HepG2 (cell line): ENCODE measurements at regions not wholly inside any gene's neighbourhood (a gene's known extent, or its start where the extent isn't known, plus 50 kb on each side); places are given as distances from the start of the nearest gene placed in this dataset.

Experiments
- ATAC-seq: fragments of 200-7000 bp; cut with Tn5 transposase; 3 replicates; pipeline ENCODE4 v1.9.1; 2020; ENCODE audit warnings: mild to moderate bottlenecking, moderate library complexity
- BruUV-seq: library from RNA; stranded (reverse); fragments of 400-500 nt; replicated peaks from 2 replicates; lab custom pipeline; 2021; lab: Mats Ljungman, UMichigan
- CTCF ChIA-PET: fragments of 300-600 bp; formaldehyde crosslinking; extraction: SDS; loops from one replicate; lab custom pipeline; 2021; ENCODE audit warnings: low total read pairs, inconsistent platforms, low intra/inter-chr PET ratio; lab: Yijun Ruan, JAX
- POLR2A ChIA-PET: fragments of 350-600 bp; sonication (Branson Sonifier 250); formaldehyde crosslinking; loops from one replicate; lab custom pipeline; 2020; ENCODE audit warnings: antibody characterized with exemption, inconsistent platforms; lab: Yijun Ruan, JAX
- DNase-seq: peaks from one replicate; pipeline ENCODE4 v3.0.0-alpha.2; 2015; ENCODE audit warnings: low spot score
- FAIRE-seq: peaks from 3 replicates; lab custom pipeline; 2011; peaks lifted over from hg19 to GRCh38; lab: Jason Lieb, UNC
- H2AFZ ChIP-seq: one replicate; pipeline ENCODE4 v1.6.1; 2011; ENCODE audit warnings: low read length, inconsistent platforms
- H3K27ac ChIP-seq: fragments of 300-600 bp; 3 replicates; pipeline ENCODE4 v1.8.0; 2011; ENCODE audit warnings: mixed run types, mild to moderate bottlenecking, mixed read lengths, low read length, inconsistent platforms; ENCODE audit not compliant: insufficient read depth; ENCODE audit errors: extremely low read length
- H3K27me3 ChIP-seq, 2 experiments: fragments of 200-600 bp in 1 of 2; 2 replicates in 1 of 2; 3 replicates in 1 of 2; pipeline versions ENCODE4 v1.6.0 to v1.8.0; 2011; ENCODE audit warnings: low read length in 2 of 2, mild to moderate bottlenecking in 2 of 2, moderate library complexity in 2 of 2, inconsistent platforms in 1 of 2; ENCODE audit not compliant: insufficient read depth in 2 of 2, control insufficient read depth in 1 of 2
- H3K36me3 ChIP-seq, 2 experiments: fragments of 200-600 bp in 1 of 2; replicated peaks in 1 of 2; 2 replicates in 1 of 2; 3 replicates in 1 of 2; pipeline versions ENCODE4 v1.5.1 to v1.8.0; 2011; ENCODE audit warnings: low read length in 2 of 2, inconsistent platforms in 1 of 2; ENCODE audit not compliant: insufficient read depth in 2 of 2, control insufficient read depth in 1 of 2
- H3K4me1 ChIP-seq: 2 replicates; pipeline ENCODE4 v1.5.1; 2012; ENCODE audit warnings: low read length, inconsistent platforms; ENCODE audit not compliant: insufficient read depth
- H3K4me2 ChIP-seq: 2 replicates; pipeline ENCODE4 v1.6.0; 2011; ENCODE audit warnings: low read depth, low read length, inconsistent platforms
- H3K4me3 ChIP-seq, 3 experiments: fragments of 200-600 bp in 1 of 3; sonication (generic), shearing (Covaris generic) in 1 of 3; replicated peaks in 1 of 3; 2 replicates each; pipeline ENCODE4 v1.5.1; 2011 to 2016; ENCODE audit warnings: low read length in 3 of 3, inconsistent platforms in 2 of 3, low read depth in 2 of 3, mild to moderate bottlenecking in 2 of 3, control low read depth in 1 of 3, mixed read lengths in 1 of 3; ENCODE audit not compliant: insufficient read depth in 1 of 3
- H3K79me2 ChIP-seq: one replicate; pipeline ENCODE4 v1.6.1; 2011; ENCODE audit warnings: low read length, inconsistent platforms; ENCODE audit not compliant: insufficient read depth
- H3K9ac ChIP-seq: 2 replicates; pipeline ENCODE4 v1.6.0; 2011; ENCODE audit warnings: mild to moderate bottlenecking, low read depth, low read length, inconsistent platforms; ENCODE audit not compliant: insufficient read depth
- H3K9me3 ChIP-seq: 2 replicates; pipeline ENCODE4 v1.5.1; 2012; ENCODE audit warnings: mild to moderate bottlenecking, low read length
- H4K20me1 ChIP-seq: 2 replicates; pipeline ENCODE4 v1.6.0; 2011; ENCODE audit warnings: inconsistent platforms, mild to moderate bottlenecking, low read length, moderate library complexity; ENCODE audit not compliant: insufficient read depth
- ADNP ChIP-seq: sonication (generic); formaldehyde crosslinking; IDR thresholded peaks from 2 replicates; pipeline ENCODE4 v1.4.0; 2020; ENCODE audit warnings: missing genetic modification reagents
- FOXJ3 ChIP-seq: sonication (generic); formaldehyde crosslinking; IDR thresholded peaks from 2 replicates; pipeline ENCODE4 v1.4.0; 2020; ENCODE audit warnings: missing genetic modification reagents, mild to moderate bottlenecking, borderline replicate concordance
- GATAD1 ChIP-seq: IDR thresholded peaks from 2 replicates; pipeline ENCODE4 v1.6.1; 2016; ENCODE audit warnings: missing genetic modification reagents, missing compliant biosample characterization
- KLF6 ChIP-seq: IDR thresholded peaks from 2 replicates; pipeline ENCODE4 v1.8.0; 2016; ENCODE audit warnings: missing biosample characterization, missing genetic modification reagents
- KMT2B ChIP-seq: IDR thresholded peaks from 2 replicates; pipeline ENCODE4 v1.6.1; 2016; ENCODE audit warnings: missing genetic modification reagents, missing compliant biosample characterization
- NONO ChIP-seq, 2 experiments: fragments of 450-650 bp in 1 of 2; sonication (generic) in 1 of 2; formaldehyde crosslinking in 1 of 2; IDR thresholded peaks in 1 of 2; conservative IDR thresholded peaks in 1 of 2; 2 replicates each; pipeline versions ENCODE4 v1.6.1 to v1.8.0; 2017 to 2022; ENCODE audit warnings: mild to moderate bottlenecking in 1 of 2, missing genetic modification reagents in 1 of 2, moderate library complexity in 1 of 2
- SAFB2 ChIP-seq: sonication (generic); formaldehyde crosslinking; IDR thresholded peaks from 2 replicates; pipeline ENCODE4 v1.5.1; 2020; ENCODE audit warnings: missing genetic modification reagents, low read depth, mild to moderate bottlenecking, borderline replicate concordance
- ZBTB3 ChIP-seq: sonication (generic); formaldehyde crosslinking; IDR thresholded peaks from 2 replicates; pipeline ENCODE4 v1.4.0; 2020; ENCODE audit warnings: low read depth, mild to moderate bottlenecking, moderate library complexity, missing genetic modification reagents, borderline replicate concordance
- ZNF12 ChIP-seq: sonication (generic); formaldehyde crosslinking; IDR thresholded peaks from 2 replicates; pipeline ENCODE4 v1.5.0; 2020; ENCODE audit warnings: missing genetic modification reagents
- ZNF432 ChIP-seq: sonication (generic); formaldehyde crosslinking; IDR thresholded peaks from 2 replicates; pipeline ENCODE4 v1.5.0; 2020; ENCODE audit warnings: missing genetic modification reagents, mild to moderate bottlenecking, borderline replicate concordance
- ZNF558 ChIP-seq: sonication (generic); formaldehyde crosslinking; IDR thresholded peaks from 2 replicates; pipeline ENCODE4 v1.9.0; 2022; ENCODE audit warnings: mild to moderate bottlenecking, missing genetic modification reagents, borderline replicate concordance
- ZNF709 ChIP-seq: sonication (generic); formaldehyde crosslinking; IDR thresholded peaks from 2 replicates; pipeline ENCODE4 v1.5.0; 2020; ENCODE audit warnings: mild to moderate bottlenecking, missing genetic modification reagents
- ZNF788 ChIP-seq: sonication (generic); formaldehyde crosslinking; IDR thresholded peaks from 2 replicates; pipeline ENCODE4 v1.5.0; 2020; ENCODE audit warnings: mild to moderate bottlenecking, missing genetic modification reagents, borderline replicate concordance
- ZSCAN20 ChIP-seq: sonication (generic); formaldehyde crosslinking; IDR thresholded peaks from 2 replicates; pipeline ENCODE4 v1.4.0; 2020; ENCODE audit warnings: missing genetic modification reagents, mild to moderate bottlenecking, borderline replicate concordance
- WGBS: methylation state at CpG from one replicate; pipeline ENCODE4 v1.1.6; 2017; ENCODE audit warnings: low lambda C conversion rate; 5-methylcytosine and 5-hydroxymethylcytosine counted together
- in situ Hi-C: cut with HindIII; loops from 2 replicates; pipeline ENCODE4 v1.10.0; 2017; ENCODE audit warnings: low pct_unique_long_range_greater_than_20kb; ENCODE audit not compliant: extremely low pct_ligation_motif_present
- intact Hi-C: fragments of 100-400 bp; cut with micrococcal nuclease; formaldehyde crosslinking; loops from one replicate; pipeline ENCODE4 v1.10.0; 2022; ENCODE audit not compliant: unreplicated experiment
- TF ChIP-seq, protein P1 (sequence below): sonication (generic); formaldehyde crosslinking; IDR thresholded peaks from 2 replicates; pipeline ENCODE4 v1.4.0; 2020; ENCODE audit warnings: missing genetic modification reagents
- TF ChIP-seq, protein P2 (sequence below): sonication (generic); formaldehyde crosslinking; IDR thresholded peaks from 2 replicates; pipeline ENCODE4 v1.5.0; 2020; ENCODE audit warnings: missing genetic modification reagents
- TF ChIP-seq, protein P3 (sequence below): sonication (generic); formaldehyde crosslinking; IDR thresholded peaks from 2 replicates; pipeline ENCODE4 v1.4.0; 2020; ENCODE audit warnings: mild to moderate bottlenecking, missing genetic modification reagents

DNA sequence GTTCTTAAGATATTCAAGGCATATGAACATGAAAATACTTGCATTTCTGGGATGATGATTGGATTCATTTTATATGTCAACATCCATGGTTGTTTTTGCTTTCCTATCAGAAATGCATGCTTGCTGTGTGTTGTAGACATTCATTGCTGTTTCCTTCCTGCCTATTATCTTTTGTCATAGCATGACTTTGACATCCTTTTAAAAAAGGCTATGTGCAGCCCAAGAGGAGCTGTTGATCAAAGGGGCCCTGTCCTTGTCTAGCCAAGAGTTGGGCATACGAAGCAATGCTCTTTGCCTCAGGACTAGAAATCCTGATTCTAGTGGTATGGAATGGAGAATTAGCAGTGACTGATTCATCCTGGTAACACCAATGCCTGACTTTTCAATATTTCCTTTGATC, 143.1 kb downstream of the RNF144B start:
- TF ChIP-seq ADNP (no peak), KMT2B (CRISPR knock-in tag) (no peak), NONO (IDR thresholded peaks at IDR 0.05) (no peak), NONO (CRISPR knock-in tag; conservative IDR thresholded peaks at IDR 0.05) (no peak), ZNF788 (no peak), GATAD1 (CRISPR knock-in tag) (no peak), FOXJ3 (CRISPR knock-in tag) (no peak), ZNF558 (CRISPR knock-in tag) (no peak), ZNF709 (CRISPR knock-in tag) (no peak), SAFB2 (CRISPR knock-in tag) (no peak), ZNF432 (CRISPR knock-in tag) (no peak), KLF6 (no peak), ZNF12 (CRISPR knock-in tag) (no peak), ZBTB3 (CRISPR knock-in tag) (no peak), ZSCAN20 (CRISPR knock-in tag) (no peak)
- TF ChIP-seq, protein P1, sequence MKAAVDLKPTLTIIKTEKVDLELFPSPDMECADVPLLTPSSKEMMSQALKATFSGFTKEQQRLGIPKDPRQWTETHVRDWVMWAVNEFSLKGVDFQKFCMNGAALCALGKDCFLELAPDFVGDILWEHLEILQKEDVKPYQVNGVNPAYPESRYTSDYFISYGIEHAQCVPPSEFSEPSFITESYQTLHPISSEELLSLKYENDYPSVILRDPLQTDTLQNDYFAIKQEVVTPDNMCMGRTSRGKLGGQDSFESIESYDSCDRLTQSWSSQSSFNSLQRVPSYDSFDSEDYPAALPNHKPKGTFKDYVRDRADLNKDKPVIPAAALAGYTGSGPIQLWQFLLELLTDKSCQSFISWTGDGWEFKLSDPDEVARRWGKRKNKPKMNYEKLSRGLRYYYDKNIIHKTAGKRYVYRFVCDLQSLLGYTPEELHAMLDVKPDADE (CRISPR knock-in tag) = no peak
- TF ChIP-seq, protein P2, sequence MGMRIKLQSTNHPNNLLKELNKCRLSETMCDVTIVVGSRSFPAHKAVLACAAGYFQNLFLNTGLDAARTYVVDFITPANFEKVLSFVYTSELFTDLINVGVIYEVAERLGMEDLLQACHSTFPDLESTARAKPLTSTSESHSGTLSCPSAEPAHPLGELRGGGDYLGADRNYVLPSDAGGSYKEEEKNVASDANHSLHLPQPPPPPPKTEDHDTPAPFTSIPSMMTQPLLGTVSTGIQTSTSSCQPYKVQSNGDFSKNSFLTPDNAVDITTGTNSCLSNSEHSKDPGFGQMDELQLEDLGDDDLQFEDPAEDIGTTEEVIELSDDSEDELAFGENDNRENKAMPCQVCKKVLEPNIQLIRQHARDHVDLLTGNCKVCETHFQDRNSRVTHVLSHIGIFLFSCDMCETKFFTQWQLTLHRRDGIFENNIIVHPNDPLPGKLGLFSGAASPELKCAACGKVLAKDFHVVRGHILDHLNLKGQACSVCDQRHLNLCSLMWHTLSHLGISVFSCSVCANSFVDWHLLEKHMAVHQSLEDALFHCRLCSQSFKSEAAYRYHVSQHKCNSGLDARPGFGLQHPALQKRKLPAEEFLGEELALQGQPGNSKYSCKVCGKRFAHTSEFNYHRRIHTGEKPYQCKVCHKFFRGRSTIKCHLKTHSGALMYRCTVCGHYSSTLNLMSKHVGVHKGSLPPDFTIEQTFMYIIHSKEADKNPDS (CRISPR knock-in tag) = no peak
- TF ChIP-seq, protein P3, sequence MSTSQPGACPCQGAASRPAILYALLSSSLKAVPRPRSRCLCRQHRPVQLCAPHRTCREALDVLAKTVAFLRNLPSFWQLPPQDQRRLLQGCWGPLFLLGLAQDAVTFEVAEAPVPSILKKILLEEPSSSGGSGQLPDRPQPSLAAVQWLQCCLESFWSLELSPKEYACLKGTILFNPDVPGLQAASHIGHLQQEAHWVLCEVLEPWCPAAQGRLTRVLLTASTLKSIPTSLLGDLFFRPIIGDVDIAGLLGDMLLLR = no peak
- Histone ChIP-seq H3K9me3 (no peaks in the 10 kb centered on the region), H3K27ac (no peak overlapping the region), H3K79me2 (no peaks in the 10 kb centered on the region), H3K4me3 (no peak overlapping the region), H3K9ac (no peak overlapping the region), H4K20me1 (no peaks in the 10 kb centered on the region; the same call in 1 of the 2 replicates), H3K27me3 (no peaks in the 10 kb centered on the region), H3K36me3 (no peaks in the 10 kb centered on the region), H3K4me1 (no peaks in the 10 kb centered on the region), H2AFZ (no peak overlapping the region), H3K4me2 (no peak overlapping the region)
- ChIA-PET CTCF (no interaction called here), POLR2A (no interaction called here)
- BruUV-seq = no TSS peak
- ATAC-seq (no peak), FAIRE-seq (no peak), DNase-seq (no peak)
- in situ Hi-C loops = no loop called here
- WGBS = 12% methylated on average over 1 of the region's 1 CpG
- intact Hi-C loops = no loop called here
